ENCODE measurements at regions not wholly inside any gene's neighbourhood (a gene's known extent, or its start where the extent isn't known, plus 50 kb on each side); places are given as distances from the start of the nearest gene placed in this dataset.

- H3K27me3 ChIP-seq (ENCODE audit: insufficient read depth, low read length) = no peaks in the 10 kb centered on the region
- no peaks in the 10 kb centered on the region for H3K9me3 ChIP-seq (ENCODE audit: insufficient read depth, low read depth, low read length)
- no peak overlapping the region for H3K27ac ChIP-seq (ENCODE audit: low read depth, low read length)
- H4K12ac ChIP-seq (ENCODE audit: low read depth, low read length) = no peak overlapping the region
- H3K4me3 ChIP-seq (ENCODE audit: low read depth, low read length) = no peak overlapping the region
- peaks cover 0 to 1% of the 10 kb centered on the region in 2 experiments for H3K4me1 ChIP-seq (ENCODE audit: control insufficient read depth in 1 of 2, insufficient read depth in 2 of 2, low read length in 2 of 2)
- no peak for DNase-seq
- no peak overlapping the region for H2BK120ac ChIP-seq (ENCODE audit: insufficient read depth, low read length, poor library complexity)
- no peak overlapping the region for H3K18ac ChIP-seq (ENCODE audit: low read length)
- no peak overlapping the region for H2AFZ ChIP-seq (ENCODE audit: insufficient read depth, low read length, poor library complexity)
- H2AK5ac ChIP-seq (ENCODE audit: low read length) = no peak overlapping the region
- no peaks in the 10 kb centered on the region for H3K79me1 ChIP-seq (ENCODE audit: low read length)
- H3K4me2 ChIP-seq (ENCODE audit: low read length) = no peak overlapping the region
- no peaks in the 10 kb centered on the region for H3K36me3 ChIP-seq (ENCODE audit: control insufficient read depth in 1 of 2, insufficient read depth in 2 of 2, low read length in 2 of 2)
- no peak overlapping the region for H3K4ac ChIP-seq (ENCODE audit: low read depth, low read length)
- 100% methylated on average over 1 of the region's 2 CpGs for WGBS (ENCODE audit: extremely low coverage, insufficient coverage, insufficient read length)
- H4K91ac ChIP-seq (ENCODE audit: low read depth, low read length) = no peak overlapping the region
- H2BK12ac ChIP-seq (ENCODE audit: low read length) = no peak overlapping the region
- no peak overlapping the region for H3K23ac ChIP-seq (ENCODE audit: low read length)
- H3K9ac ChIP-seq (ENCODE audit: low read length) = no peak overlapping the region
- H4K8ac ChIP-seq (ENCODE audit: low read depth, low read length) = no peak overlapping the region
- no peaks in the 10 kb centered on the region for H3K79me2 ChIP-seq (ENCODE audit: control insufficient read depth, insufficient read depth, low read length, poor library complexity)
- H3K14ac ChIP-seq (ENCODE audit: low read length) = no peak overlapping the region
- no peak overlapping the region for H2BK5ac ChIP-seq (ENCODE audit: low read depth, low read length, poor library complexity)
These were observed 60.5 kb upstream of the DPT start for GRCh38 chr1:168789501-168789900.

DNA sequence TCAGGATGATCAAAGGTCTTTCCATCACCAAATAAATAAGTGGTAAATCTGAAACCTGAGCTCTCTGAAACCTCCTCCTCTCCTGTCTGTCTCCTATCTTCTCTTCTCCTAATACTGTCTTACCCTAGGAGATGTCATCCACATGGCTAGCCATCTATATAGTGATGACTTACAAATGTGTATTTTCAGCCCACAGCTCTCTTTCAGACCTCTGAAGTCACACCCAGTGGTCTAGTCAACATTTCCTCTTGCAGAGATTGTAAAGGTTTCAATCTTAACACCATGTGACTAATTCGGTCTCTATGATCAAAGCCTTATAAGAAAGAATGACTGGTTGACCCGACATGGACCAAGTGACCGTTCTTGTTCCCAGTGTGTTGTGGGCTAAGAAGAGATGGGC is 63.1 kb upstream of the DPT start:
- Histone ChIP-seq H4K91ac (ENCODE audit: low read depth, low read length) (no peak overlapping the region), H2BK5ac (ENCODE audit: low read depth, low read length, poor library complexity) (no peak overlapping the region), H3K18ac (ENCODE audit: low read length) (no peak overlapping the region), H3K4me1 (ENCODE audit: control insufficient read depth in 1 of 2, insufficient read depth in 2 of 2, low read length in 2 of 2) (no peaks in the 10 kb centered on the region), H3K14ac (ENCODE audit: low read length) (no peak overlapping the region), H3K4me2 (ENCODE audit: low read length) (no peak overlapping the region), H3K27ac (ENCODE audit: low read depth, low read length) (no peak overlapping the region), H2BK12ac (ENCODE audit: low read length) (no peak overlapping the region), H2AFZ (ENCODE audit: insufficient read depth, low read length, poor library complexity) (no peak overlapping the region), H3K27me3 (ENCODE audit: insufficient read depth, low read length) (no peaks in the 10 kb centered on the region), H4K8ac (ENCODE audit: low read depth, low read length) (no peak overlapping the region), H3K4ac (ENCODE audit: low read depth, low read length) (no peak overlapping the region), H3K9ac (ENCODE audit: low read length) (no peak overlapping the region), H2AK5ac (ENCODE audit: low read length) (no peak overlapping the region), H3K79me1 (ENCODE audit: low read length) (no peaks in the 10 kb centered on the region), H3K9me3 (ENCODE audit: insufficient read depth, low read depth, low read length) (no peaks in the 10 kb centered on the region), H3K23ac (ENCODE audit: low read length) (no peak overlapping the region), H3K4me3 (ENCODE audit: low read depth, low read length) (no peak overlapping the region), H2BK120ac (ENCODE audit: insufficient read depth, low read length, poor library complexity) (no peak overlapping the region), H3K36me3 (ENCODE audit: control insufficient read depth in 1 of 2, insufficient read depth in 2 of 2, low read length in 2 of 2) (no peaks in the 10 kb centered on the region), H4K12ac (ENCODE audit: low read depth, low read length) (no peak overlapping the region), H3K79me2 (ENCODE audit: control insufficient read depth, insufficient read depth, low read length, poor library complexity) (no peaks in the 10 kb centered on the region)
- DNase-seq = no peak
- WGBS (ENCODE audit: extremely low coverage, insufficient coverage, insufficient read length) = no CpG with 5 or more reads among the region's 3 CpGs

GRCh38 chr1:168792592-168793125 is 63.7 kb upstream of the DPT start:
- Histone ChIP-seq H2AFZ (ENCODE audit: insufficient read depth, low read length, poor library complexity) (no peak overlapping the region), H3K79me1 (ENCODE audit: low read length) (no peaks in the 10 kb centered on the region), H3K79me2 (ENCODE audit: control insufficient read depth, insufficient read depth, low read length, poor library complexity) (no peaks in the 10 kb centered on the region), H3K18ac (ENCODE audit: low read length) (no peak overlapping the region), H3K4me3 (ENCODE audit: low read depth, low read length) (no peak overlapping the region), H3K9ac (ENCODE audit: low read length) (no peak overlapping the region), H3K9me3 (ENCODE audit: insufficient read depth, low read depth, low read length) (no peaks in the 10 kb centered on the region), H2BK120ac (ENCODE audit: insufficient read depth, low read length, poor library complexity) (no peak overlapping the region), H3K36me3 (ENCODE audit: control insufficient read depth in 1 of 2, insufficient read depth in 2 of 2, low read length in 2 of 2) (no peaks in the 10 kb centered on the region), H2BK5ac (ENCODE audit: low read depth, low read length, poor library complexity) (no peak overlapping the region), H3K23ac (ENCODE audit: low read length) (no peak overlapping the region), H4K12ac (ENCODE audit: low read depth, low read length) (no peak overlapping the region), H3K4ac (ENCODE audit: low read depth, low read length) (no peak overlapping the region), H2BK12ac (ENCODE audit: low read length) (no peak overlapping the region), H3K4me2 (ENCODE audit: low read length) (no peak overlapping the region), H3K27me3 (ENCODE audit: insufficient read depth, low read length) (no peaks in the 10 kb centered on the region), H2AK5ac (ENCODE audit: low read length) (no peak overlapping the region), H3K4me1 (ENCODE audit: control insufficient read depth in 1 of 2, insufficient read depth in 2 of 2, low read length in 2 of 2) (no peaks in the 10 kb centered on the region), H4K91ac (ENCODE audit: low read depth, low read length) (no peak overlapping the region), H4K8ac (ENCODE audit: low read depth, low read length) (no peak overlapping the region), H3K27ac (ENCODE audit: low read depth, low read length) (no peak overlapping the region), H3K14ac (ENCODE audit: low read length) (no peak overlapping the region)
- WGBS (ENCODE audit: extremely low coverage, insufficient coverage, insufficient read length) = no CpG with 5 or more reads among the region's 2 CpGs
- DNase-seq = no peak

- no peak overlapping the region for H3K4me3 ChIP-seq (ENCODE audit: low read depth, low read length)
- no peak overlapping the region for H2AFZ ChIP-seq (ENCODE audit: insufficient read depth, low read length, poor library complexity)
- H2AK5ac ChIP-seq (ENCODE audit: low read length) = no peak overlapping the region
- no peak overlapping the region for H2BK120ac ChIP-seq (ENCODE audit: insufficient read depth, low read length, poor library complexity)
- H4K12ac ChIP-seq (ENCODE audit: low read depth, low read length) = no peak overlapping the region
- no peaks in the 10 kb centered on the region for H3K27me3 ChIP-seq (ENCODE audit: insufficient read depth, low read length)
- WGBS (ENCODE audit: extremely low coverage, insufficient coverage, insufficient read length) = no CpG with 5 or more reads among the region's 6 CpGs
- no peak overlapping the region for H3K9ac ChIP-seq (ENCODE audit: low read length)
- H4K8ac ChIP-seq (ENCODE audit: low read depth, low read length) = no peak overlapping the region
- H3K18ac ChIP-seq (ENCODE audit: low read length) = no peak overlapping the region
- H2BK12ac ChIP-seq (ENCODE audit: low read length) = no peak overlapping the region
- H4K91ac ChIP-seq (ENCODE audit: low read depth, low read length) = no peak overlapping the region
- H3K14ac ChIP-seq (ENCODE audit: low read length) = no peak overlapping the region
- H3K4me1 ChIP-seq (ENCODE audit: control insufficient read depth in 1 of 2, insufficient read depth in 2 of 2, low read length in 2 of 2) = no peaks in the 10 kb centered on the region
- no peak overlapping the region for H3K4ac ChIP-seq (ENCODE audit: low read depth, low read length)
- H3K4me2 ChIP-seq (ENCODE audit: low read length) = no peak overlapping the region
- no peak for DNase-seq
- no peaks in the 10 kb centered on the region for H3K36me3 ChIP-seq (ENCODE audit: control insufficient read depth in 1 of 2, insufficient read depth in 2 of 2, low read length in 2 of 2)
- H3K27ac ChIP-seq (ENCODE audit: low read depth, low read length) = no peak overlapping the region
- H3K9me3 ChIP-seq (ENCODE audit: insufficient read depth, low read depth, low read length) = no peaks in the 10 kb centered on the region
- no peaks in the 10 kb centered on the region for H3K79me2 ChIP-seq (ENCODE audit: control insufficient read depth, insufficient read depth, low read length, poor library complexity)
- no peak overlapping the region for H2BK5ac ChIP-seq (ENCODE audit: low read depth, low read length, poor library complexity)
- H3K23ac ChIP-seq (ENCODE audit: low read length) = no peak overlapping the region
- no peaks in the 10 kb centered on the region for H3K79me1 ChIP-seq (ENCODE audit: low read length)
These were observed 65.1 kb upstream of the DPT start for GRCh38 chr1:168794057-168794456.
